Adrenal gland (tissue), 9 donors: ENCODE measurements at regions not wholly inside any gene's neighbourhood (a gene's known extent, or its start where the extent isn't known, plus 50 kb on each side); places are given as distances from the start of the nearest gene placed in this dataset.

Source experiments
- DNase-seq, 7 donors: peaks; one replicate each; pipeline ENCODE4 v3.0.0-alpha.2; 2019 to 2020
- H3K27ac ChIP-seq, 5 donors: fragments of 200-600 bp; sonication (generic) in 4 of 5; 1 replicate in 3 of 5; 2 replicates in 2 of 5; pipeline versions ENCODE4 v1.5.1 to v1.8.0; 2016 to 2020; ENCODE audit warnings: mild to moderate bottlenecking in 1 of 5
- H3K27me3 ChIP-seq: fragments of 200-600 bp; 2 replicates; pipeline ENCODE4 v1.8.0; 2021
- H3K36me3 ChIP-seq, 2 donors: fragments of 200-600 bp; replicated peaks in 1 of 2; 1 replicate in 1 of 2; 2 replicates in 1 of 2; pipeline versions ENCODE4 v1.5.1 to v1.8.0; 2018 to 2022
- H3K4me1 ChIP-seq, 2 donors: fragments of 200-600 bp; replicated peaks in 1 of 2; 1 replicate in 1 of 2; 2 replicates in 1 of 2; pipeline versions ENCODE4 v1.5.1 to v1.8.0; 2018 to 2021
- H3K4me3 ChIP-seq, 4 donors: fragments of 200-600 bp; sonication (generic) in 3 of 4; one replicate each; pipeline ENCODE4 v1.5.1; 2016 to 2018
- H3K9me3 ChIP-seq, 3 donors: fragments of 200-600 bp; sonication (generic) in 1 of 3; replicated peaks in 1 of 3; 1 replicate in 2 of 3; 2 replicates in 1 of 3; pipeline versions ENCODE4 v1.5.1 to v1.8.0; 2016 to 2021
- POLR2A ChIP-seq, 2 donors: fragments of 450-650 bp; IDR thresholded peaks; one replicate each; pipeline ENCODE4 v1.6.1; 2017; ENCODE audit warnings: antibody characterized with exemption in 2 of 2, mild to moderate bottlenecking in 2 of 2, moderate library complexity in 1 of 2
- WGBS, 4 donors: extraction: QIAGEN DNeasy Blood & Tissue Kit in 2 of 4; methylation state at CpG; one replicate each; pipeline versions ENCODE4 v1.1.5 to v1.1.7; 2013 to 2017; 5-methylcytosine and 5-hydroxymethylcytosine counted together
- intact Hi-C, 2 donors: fragments of 100-400 bp; cut with DNase I; formaldehyde crosslinking; loops; one replicate each; pipeline versions ENCODE4 v1.14.1 to v1.15.0; 2022 to 2023
- TF ChIP-seq, protein P1 (sequence below), 6 experiments: fragments of 450-650 bp in 4 of 6; fragments of 200-600 bp in 2 of 6; sonication (generic) in 1 of 6; IDR thresholded peaks; 1 replicate in 5 of 6; 2 replicates in 1 of 6; pipeline versions ENCODE4 v1.5.1 to v1.8.0; 2016 to 2021; ENCODE audit warnings: antibody characterized with exemption in 6 of 6, mild to moderate bottlenecking in 2 of 6, moderate library complexity in 1 of 6
- donor health status: healthy with polysubstance abuse.
- donor health status: Bipolar disorder and iron deficiency.
- donor health status: DM: yes; HTN: yes; CAD: no.
- donor health status: DM: no; HTN: no; CAD: no.
- donor health status: DM: no; HTN: no; CAD: no.

GRCh38 chr12:47602949-47603558 lies 102.8 kb downstream of the RPAP3 start:
- no peaks in the 10 kb centered on the region for H3K9me3 ChIP-seq
- H3K36me3 ChIP-seq: no peaks in the 10 kb centered on the region
- H3K27me3 ChIP-seq: no peaks in the 10 kb centered on the region
- H3K4me1 ChIP-seq: no peaks in the 10 kb centered on the region
- H3K27ac ChIP-seq: no peak overlapping the region
- DNase-seq: no peak
- no peak overlapping the region for H3K4me3 ChIP-seq
- intact Hi-C loops: no loop called here
- 76 to 83% (median 81%) methylated on average over 11 of the region's 11 CpGs for WGBS, 4 donors
- TF ChIP-seq, protein P1, sequence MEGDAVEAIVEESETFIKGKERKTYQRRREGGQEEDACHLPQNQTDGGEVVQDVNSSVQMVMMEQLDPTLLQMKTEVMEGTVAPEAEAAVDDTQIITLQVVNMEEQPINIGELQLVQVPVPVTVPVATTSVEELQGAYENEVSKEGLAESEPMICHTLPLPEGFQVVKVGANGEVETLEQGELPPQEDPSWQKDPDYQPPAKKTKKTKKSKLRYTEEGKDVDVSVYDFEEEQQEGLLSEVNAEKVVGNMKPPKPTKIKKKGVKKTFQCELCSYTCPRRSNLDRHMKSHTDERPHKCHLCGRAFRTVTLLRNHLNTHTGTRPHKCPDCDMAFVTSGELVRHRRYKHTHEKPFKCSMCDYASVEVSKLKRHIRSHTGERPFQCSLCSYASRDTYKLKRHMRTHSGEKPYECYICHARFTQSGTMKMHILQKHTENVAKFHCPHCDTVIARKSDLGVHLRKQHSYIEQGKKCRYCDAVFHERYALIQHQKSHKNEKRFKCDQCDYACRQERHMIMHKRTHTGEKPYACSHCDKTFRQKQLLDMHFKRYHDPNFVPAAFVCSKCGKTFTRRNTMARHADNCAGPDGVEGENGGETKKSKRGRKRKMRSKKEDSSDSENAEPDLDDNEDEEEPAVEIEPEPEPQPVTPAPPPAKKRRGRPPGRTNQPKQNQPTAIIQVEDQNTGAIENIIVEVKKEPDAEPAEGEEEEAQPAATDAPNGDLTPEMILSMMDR (IDR thresholded peaks at IDR 0.05): no peak
- TF ChIP-seq POLR2A (IDR thresholded peaks at IDR 0.05): no peak

DNA sequence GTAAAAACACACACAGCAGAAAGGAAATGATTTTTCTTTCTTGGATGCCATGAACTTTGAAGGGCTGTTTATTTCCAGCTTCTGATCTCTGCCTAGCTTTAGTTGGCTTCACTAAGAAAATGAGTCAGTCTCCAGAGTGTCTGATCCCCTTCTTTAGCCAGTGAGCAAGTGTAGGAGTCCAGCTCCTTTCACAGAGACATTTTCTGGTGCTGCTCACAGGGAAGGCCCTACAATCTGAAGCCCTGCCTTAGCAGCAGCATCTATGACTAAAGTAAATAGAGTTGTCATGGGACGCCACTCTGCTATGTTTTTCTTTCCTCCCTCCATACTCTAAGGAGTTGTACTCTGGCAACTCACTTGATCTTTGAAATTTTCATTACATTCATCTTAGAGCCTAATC lies 103.5 kb downstream of the RPAP3 start:
- no peaks in the 10 kb centered on the region for H3K36me3 ChIP-seq
- H3K4me3 ChIP-seq: no peak overlapping the region
- H3K27ac ChIP-seq: no peak overlapping the region
- intact Hi-C loops: no loop called here
- H3K9me3 ChIP-seq: no peaks in the 10 kb centered on the region
- WGBS, 4 donors: 70 to 100% (median 78%) methylated on average over 1 of the region's 1 CpG
- no peaks in the 10 kb centered on the region for H3K4me1 ChIP-seq
- no peaks in the 10 kb centered on the region for H3K27me3 ChIP-seq
- DNase-seq: no peak
- TF ChIP-seq POLR2A (IDR thresholded peaks at IDR 0.05): no peak
- TF ChIP-seq, protein P1 (IDR thresholded peaks at IDR 0.05): no peak

GRCh38 chr12:47601071-47601470 lies 104.8 kb downstream of the RPAP3 start:
- intact Hi-C loops: no loop called here
- no peak for DNase-seq
- no peaks in the 10 kb centered on the region for H3K36me3 ChIP-seq
- H3K4me3 ChIP-seq: no peak overlapping the region
- H3K9me3 ChIP-seq: no peaks in the 10 kb centered on the region
- H3K4me1 ChIP-seq: no peaks in the 10 kb centered on the region
- H3K27me3 ChIP-seq: no peaks in the 10 kb centered on the region
- no peak overlapping the region for H3K27ac ChIP-seq
- TF ChIP-seq POLR2A (IDR thresholded peaks at IDR 0.05): no peak
- TF ChIP-seq, protein P1 (IDR thresholded peaks at IDR 0.05): no peak

- Histone ChIP-seq H3K27me3 (no peaks in the 10 kb centered on the region), H3K4me1 (peaks cover 0 to 10% of the 10 kb centered on the region in 2 donors), H3K4me3 (no peak overlapping the region), H3K9me3 (no peaks in the 10 kb centered on the region), H3K27ac (peak overlapping the region in 1 of 5 donors; percentile 34), H3K36me3 (no peaks in the 10 kb centered on the region)
- TF ChIP-seq, protein P1 (IDR thresholded peaks at IDR 0.05): no peak
- no peak for TF ChIP-seq POLR2A (IDR thresholded peaks at IDR 0.05)
- intact Hi-C loops: no loop called here
- 44 to 53% (median 46%) methylated on average over 4 of the region's 4 CpGs for WGBS, 4 donors
- DNase-seq: peak in 1 of 7 donors; percentile 1
These were observed 114.0 kb downstream of the RPAP3 start for GRCh38 chr12:47591795-47592194.
